ENCODE measurements at regions not wholly inside any gene's neighbourhood (a gene's known extent, or its start where the extent isn't known, plus 50 kb on each side); places are given as distances from the start of the nearest gene placed in this dataset.

DNA sequence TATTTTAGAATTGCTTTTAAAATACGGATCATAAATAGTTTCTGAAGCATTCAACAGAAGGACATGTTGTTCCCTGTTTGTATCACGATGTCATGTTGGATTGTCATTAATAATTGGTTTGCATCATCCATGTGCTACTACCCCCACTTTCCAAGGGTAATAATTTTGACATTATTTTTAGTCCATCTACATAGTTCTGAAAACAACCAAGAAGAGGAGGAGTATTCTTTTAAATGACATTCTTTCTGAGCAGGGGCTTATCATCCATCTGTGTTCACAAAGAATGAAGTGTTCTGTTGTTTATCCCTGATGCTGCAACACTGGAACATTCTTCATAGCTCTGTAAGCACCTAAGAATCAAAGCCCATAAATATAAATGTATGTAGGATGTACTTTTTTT, 151.0 kb upstream of the CITED2 start:
- no peak overlapping the region for H3K9ac ChIP-seq (ENCODE audit: low read length)

DNA sequence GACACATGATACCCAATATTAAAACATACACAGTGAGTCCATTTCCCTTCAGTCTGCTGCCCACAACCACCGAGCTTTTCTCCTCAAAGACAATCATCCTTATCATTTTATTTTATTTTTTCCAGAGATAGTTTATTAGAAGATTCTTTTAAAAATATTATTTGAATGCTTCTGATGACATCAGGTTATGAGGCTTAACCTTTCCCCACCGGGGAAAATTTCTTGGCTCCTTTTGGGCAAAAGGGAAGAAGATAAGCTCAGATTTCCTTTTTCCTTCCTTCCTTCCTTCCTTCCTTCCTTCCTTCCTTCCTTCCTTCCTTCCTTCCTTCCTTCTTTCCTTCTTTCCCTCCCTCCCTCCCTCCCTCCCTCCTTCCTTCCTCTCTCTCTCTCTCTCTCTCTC, 149.5 kb upstream of the CITED2 start:
- TF ChIP-seq, protein P1, sequence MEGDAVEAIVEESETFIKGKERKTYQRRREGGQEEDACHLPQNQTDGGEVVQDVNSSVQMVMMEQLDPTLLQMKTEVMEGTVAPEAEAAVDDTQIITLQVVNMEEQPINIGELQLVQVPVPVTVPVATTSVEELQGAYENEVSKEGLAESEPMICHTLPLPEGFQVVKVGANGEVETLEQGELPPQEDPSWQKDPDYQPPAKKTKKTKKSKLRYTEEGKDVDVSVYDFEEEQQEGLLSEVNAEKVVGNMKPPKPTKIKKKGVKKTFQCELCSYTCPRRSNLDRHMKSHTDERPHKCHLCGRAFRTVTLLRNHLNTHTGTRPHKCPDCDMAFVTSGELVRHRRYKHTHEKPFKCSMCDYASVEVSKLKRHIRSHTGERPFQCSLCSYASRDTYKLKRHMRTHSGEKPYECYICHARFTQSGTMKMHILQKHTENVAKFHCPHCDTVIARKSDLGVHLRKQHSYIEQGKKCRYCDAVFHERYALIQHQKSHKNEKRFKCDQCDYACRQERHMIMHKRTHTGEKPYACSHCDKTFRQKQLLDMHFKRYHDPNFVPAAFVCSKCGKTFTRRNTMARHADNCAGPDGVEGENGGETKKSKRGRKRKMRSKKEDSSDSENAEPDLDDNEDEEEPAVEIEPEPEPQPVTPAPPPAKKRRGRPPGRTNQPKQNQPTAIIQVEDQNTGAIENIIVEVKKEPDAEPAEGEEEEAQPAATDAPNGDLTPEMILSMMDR (IDR thresholded peaks at IDR 0.05; ENCODE audit: low read length) = no peak
- TF ChIP-seq EZH2phosphoT487 (IDR thresholded peaks at IDR 0.05; ENCODE audit: low read length) (no peak), EZH2 (optimal IDR thresholded peaks at IDR 0.05; ENCODE audit: low read depth, low read length) (no peak)
- Histone ChIP-seq H3K4me3 (ENCODE audit: low read length) (no peak overlapping the region), H3K9me3 (replicated peaks; ENCODE audit: insufficient read depth, low read length) (no peaks in the 10 kb centered on the region), H4K20me1 (ENCODE audit: insufficient read depth, low read length) (no peaks in the 10 kb centered on the region), H3K27me3 (replicated peaks; ENCODE audit: insufficient read depth, low read length) (no peaks in the 10 kb centered on the region), H3K79me2 (ENCODE audit: low read length) (no peaks in the 10 kb centered on the region), H3K4me2 (ENCODE audit: low read depth, low read length) (no peak overlapping the region), H3K36me3 (replicated peaks; ENCODE audit: insufficient read depth, low read length) (no peaks in the 10 kb centered on the region), H3F3A (ENCODE audit: insufficient read depth, low read length) (no peaks in the 10 kb centered on the region), H3K9me2 (replicated peaks; ENCODE audit: insufficient read depth, low read length) (no peaks in the 10 kb centered on the region), H2AFZ (ENCODE audit: low read length) (no peak overlapping the region), H3K27ac (ENCODE audit: low read length) (no peak overlapping the region), H3K4me1 (ENCODE audit: low read length) (peaks cover 5% of the 10 kb centered on the region; the same call in 1 of the 2 replicates), H3K9ac (ENCODE audit: low read length) (no peak overlapping the region)
- DNase-seq = no peak

More for the DNA sequence above, 151.0 kb upstream of the CITED2 start:
- Histone ChIP-seq H3K36me3 (replicated peaks; ENCODE audit: insufficient read depth, low read length) (no peaks in the 10 kb centered on the region), H3K9me2 (replicated peaks; ENCODE audit: insufficient read depth, low read length) (no peaks in the 10 kb centered on the region), H3K27me3 (replicated peaks; ENCODE audit: insufficient read depth, low read length) (no peaks in the 10 kb centered on the region), H3K4me3 (ENCODE audit: low read length) (no peak overlapping the region), H3K4me1 (ENCODE audit: low read length) (peaks cover 12% of the 10 kb centered on the region), H4K20me1 (ENCODE audit: insufficient read depth, low read length) (no peaks in the 10 kb centered on the region), H3K9me3 (replicated peaks; ENCODE audit: insufficient read depth, low read length) (no peaks in the 10 kb centered on the region), H3K4me2 (ENCODE audit: low read depth, low read length) (no peak overlapping the region), H3F3A (ENCODE audit: insufficient read depth, low read length) (peaks cover 6% of the 10 kb centered on the region), H3K79me2 (ENCODE audit: low read length) (no peaks in the 10 kb centered on the region), H3K27ac (ENCODE audit: low read length) (no peak overlapping the region), H2AFZ (ENCODE audit: low read length) (no peak overlapping the region)
- DNase-seq = no peak
- TF ChIP-seq, protein P1 (IDR thresholded peaks at IDR 0.05; ENCODE audit: low read length) = no peak
- no peak for TF ChIP-seq EZH2 (optimal IDR thresholded peaks at IDR 0.05; ENCODE audit: low read depth, low read length)
- TF ChIP-seq EZH2phosphoT487 (IDR thresholded peaks at IDR 0.05; ENCODE audit: low read length) = no peak

DNA sequence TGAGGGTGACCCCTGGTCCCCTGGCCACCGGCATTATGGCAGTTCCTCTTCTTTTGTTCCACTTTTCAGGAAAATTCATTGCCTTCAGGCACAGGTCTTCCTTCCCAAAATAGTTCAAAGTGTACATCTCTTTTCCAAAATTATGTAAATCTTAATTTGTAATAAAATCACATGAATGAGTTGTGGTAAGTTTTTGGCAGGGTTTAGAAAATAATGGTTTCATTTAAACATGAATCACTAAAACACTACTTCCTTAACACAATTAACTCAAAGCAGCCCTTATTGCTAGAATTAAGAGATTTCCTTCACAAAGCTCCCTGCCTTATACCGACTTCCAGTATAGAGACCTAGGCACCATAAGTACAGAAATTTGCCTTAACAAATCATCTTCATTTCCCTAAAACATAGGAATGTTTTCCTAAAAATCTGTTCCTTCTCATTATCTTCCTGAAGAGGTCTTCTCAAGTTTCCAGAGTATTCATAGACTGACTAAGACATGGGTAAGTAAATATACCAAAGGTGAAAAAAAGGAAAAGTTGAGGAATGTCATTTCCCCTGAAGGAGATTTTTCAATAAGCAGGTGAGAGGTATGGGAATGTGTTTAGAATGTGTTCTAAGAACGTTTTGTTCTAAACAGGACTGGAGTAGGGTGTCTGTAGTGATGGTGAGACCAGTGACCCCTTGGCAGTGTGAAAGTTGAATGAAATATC, 148.2 kb upstream of the CITED2 start:
- Histone ChIP-seq H4K20me1 (ENCODE audit: insufficient read depth, low read length) (no peaks in the 10 kb centered on the region), H3K9ac (ENCODE audit: low read length) (no peak overlapping the region), H3K4me3 (ENCODE audit: low read length) (no peak overlapping the region), H3K9me2 (replicated peaks; ENCODE audit: insufficient read depth, low read length) (no peaks in the 10 kb centered on the region), H3K79me2 (ENCODE audit: low read length) (no peaks in the 10 kb centered on the region), H3K9me3 (replicated peaks; ENCODE audit: insufficient read depth, low read length) (no peaks in the 10 kb centered on the region), H3K4me2 (ENCODE audit: low read depth, low read length) (no peak overlapping the region), H3K36me3 (replicated peaks; ENCODE audit: insufficient read depth, low read length) (no peaks in the 10 kb centered on the region), H3K4me1 (ENCODE audit: low read length) (no peaks in the 10 kb centered on the region), H2AFZ (ENCODE audit: low read length) (no peak overlapping the region), H3F3A (ENCODE audit: insufficient read depth, low read length) (no peaks in the 10 kb centered on the region), H3K27me3 (replicated peaks; ENCODE audit: insufficient read depth, low read length) (no peaks in the 10 kb centered on the region), H3K27ac (ENCODE audit: low read length) (no peak overlapping the region)
- TF ChIP-seq, protein P1 (IDR thresholded peaks at IDR 0.05; ENCODE audit: low read length) = no peak
- TF ChIP-seq EZH2phosphoT487 (IDR thresholded peaks at IDR 0.05; ENCODE audit: low read length) (no peak), EZH2 (optimal IDR thresholded peaks at IDR 0.05; ENCODE audit: low read depth, low read length) (no peak)
- DNase-seq = no peak
